Heart left ventricle (tissue), 16 donors: ENCODE measurements at regions not wholly inside any gene's neighbourhood (a gene's known extent, or its start where the extent isn't known, plus 50 kb on each side); places are given as distances from the start of the nearest gene placed in this dataset.
"Not testable (repeated sequence)": the region's sequence is repeated elsewhere in the genome, so short reads cannot be mapped to it uniquely, and the experiment has no call there.

Experiments used
- ATAC-seq, 4 donors: fragments of 200-7000 bp; cut with Tn5 transposase; one replicate each; pipeline ENCODE4 v1.9.1; 2020 to 2022; ENCODE audit warnings: moderate library complexity in 4 of 4, mild to moderate bottlenecking in 3 of 4, moderate number of reproducible peaks in 1 of 4
- DNase-seq, 5 donors: peaks; one replicate each; pipeline ENCODE4 v3.0.0-alpha.2; 2020
- H3K27ac ChIP-seq, 12 donors: fragments of 200-600 bp; sonication (generic) in 4 of 12; one replicate each; pipeline versions ENCODE4 v1.5.0 to v1.8.0; 2016 to 2022; ENCODE audit warnings: mild to moderate bottlenecking in 2 of 12
- H3K27me3 ChIP-seq, 9 donors: fragments of 200-600 bp; sonication (generic) in 2 of 9; one replicate each; pipeline versions ENCODE4 v1.5.1 to v1.8.0; 2016 to 2022; ENCODE audit warnings: mild to moderate bottlenecking in 3 of 9
- H3K36me3 ChIP-seq, 9 donors: fragments of 200-600 bp; sonication (generic) in 2 of 9; one replicate each; pipeline versions ENCODE4 v1.5.0 to v1.8.0; 2018 to 2022; ENCODE audit warnings: mild to moderate bottlenecking in 2 of 9
- H3K4me1 ChIP-seq, 12 donors: fragments of 200-600 bp; sonication (generic) in 4 of 12; one replicate each; pipeline versions ENCODE4 v1.5.0 to v1.8.0; 2016 to 2022; ENCODE audit warnings: mild to moderate bottlenecking in 3 of 12
- H3K4me3 ChIP-seq, 12 donors: fragments of 200-600 bp; sonication (generic) in 4 of 12; one replicate each; pipeline versions ENCODE4 v1.5.0 to v1.8.0; 2017 to 2022; ENCODE audit warnings: mild to moderate bottlenecking in 9 of 12, moderate library complexity in 4 of 12
- H3K9me3 ChIP-seq, 12 donors: fragments of 200-600 bp; sonication (generic) in 4 of 12; one replicate each; pipeline versions ENCODE4 v1.5.0 to v1.8.0; 2016 to 2022; ENCODE audit warnings: mild to moderate bottlenecking in 1 of 12
- CTCF ChIP-seq, 12 donors: fragments of 200-600 bp; sonication (generic) in 4 of 12; IDR thresholded peaks; one replicate each; pipeline versions ENCODE4 v1.5.0 to v1.8.0; 2018 to 2022; ENCODE audit warnings: antibody characterized with exemption in 12 of 12, mild to moderate bottlenecking in 5 of 12
- POLR2A ChIP-seq, 2 donors: fragments of 450-650 bp; IDR thresholded peaks; one replicate each; pipeline ENCODE4 v1.6.1; 2017; ENCODE audit warnings: antibody characterized with exemption in 2 of 2, mild to moderate bottlenecking in 2 of 2, moderate library complexity in 2 of 2
- WGBS, 4 donors: extraction: QIAGEN DNeasy Blood & Tissue Kit in 2 of 4; methylation state at CpG; one replicate each; pipeline versions ENCODE4 v1.1.5 to v1.1.7; 2013 to 2018; 5-methylcytosine and 5-hydroxymethylcytosine counted together
- intact Hi-C, 10 donors: fragments of 100-400 bp; cut with DNase I; formaldehyde crosslinking; loops; one replicate each; pipeline versions ENCODE4 v1.11.1 to v1.14.2; 2022
- donor health status: ischemic (EF 13 %, LVEDD 7.1; RV severe dilation, severe dysfunction).
- donor health status: healthy with polysubstance abuse.
- donor health status: DM: no; HTN: yes; CAD: no.
- donor health status: DM: no; HTN: no; CAD: no.
- donor health status: ischemic (EF 25% LVEDD 6.9; RV normal size, moderate dysfunction).
- donor health status: ischemic (EF 25% LVEDD 5.7; RV mildly dilated, moderate dysfunction).
- donor health status: healthy.
- donor health status: DM: yes; HTN: yes; CAD: no.
- donor health status: ischemic (EF 35%, LVEDD 5.7; RV mildly dilated, moderate dysfunction).
- donor health status: nonischemic (EF 11% LVEDD 7.7; RV severe dilation, severe dysfunction).
- donor health status: DM: yes; HTN: yes; CAD: no.
- donor health status: PGD.
- donor health status: ischemic (EF 29% LVEDD 5.4; RV normal size, mild dysfunction).
- donor health status: nonischemic (EF 23%, LVEDD 6.1; RV moderate dilation, normal function).

DNA sequence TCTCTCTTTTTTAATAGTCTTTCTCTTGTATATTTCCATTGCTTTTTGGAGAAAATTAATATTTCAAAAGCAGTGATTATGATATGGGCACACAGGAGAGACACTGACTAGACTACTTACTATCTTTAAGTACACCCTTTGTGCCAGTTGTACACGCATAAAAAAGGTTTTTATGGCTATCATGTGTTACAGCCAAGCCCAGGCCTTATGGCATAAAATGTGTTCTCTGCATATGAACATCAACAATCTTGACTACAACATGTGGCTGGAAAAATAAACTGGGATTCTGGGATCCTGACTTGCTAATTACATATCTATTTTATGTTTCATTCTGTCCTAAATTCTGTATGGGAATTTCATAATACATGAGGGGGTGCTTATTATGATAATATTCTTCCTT lies 1401.8 kb downstream of the SLITRK5 start:
- Histone ChIP-seq H3K4me3 (no peak overlapping the region), H3K27ac (no peak overlapping the region), H3K36me3 (no peaks in the 10 kb centered on the region), H3K27me3 (no peaks in the 10 kb centered on the region), H3K4me1 (no peaks in the 10 kb centered on the region), H3K9me3 (no peaks in the 10 kb centered on the region)
- ATAC-seq (no peak), DNase-seq (no peak)
- no peak for TF ChIP-seq CTCF (IDR thresholded peaks at IDR 0.05)
- TF ChIP-seq POLR2A (IDR thresholded peaks at IDR 0.05): no peak
- 65 to 79% (median 77%) methylated on average over 1 of the region's 1 CpG for WGBS, 4 donors
- intact Hi-C loops: no loop called here

GRCh38 chr13:89076622-89077021 lies 1405.5 kb downstream of the SLITRK5 start:
- H3K36me3 ChIP-seq: no peaks in the 10 kb centered on the region
- H3K9me3 ChIP-seq: no peaks in the 10 kb centered on the region
- no peak for ATAC-seq
- 89 to 96% (median 95%) methylated on average over 2 of the region's 2 CpGs for WGBS, 4 donors
- H3K4me1 ChIP-seq: no peaks in the 10 kb centered on the region
- H3K4me3 ChIP-seq: no peak overlapping the region
- H3K27me3 ChIP-seq: no peaks in the 10 kb centered on the region
- no peak overlapping the region for H3K27ac ChIP-seq
- intact Hi-C loops: no loop called here
- no peak for TF ChIP-seq CTCF (IDR thresholded peaks at IDR 0.05)
- no peak for TF ChIP-seq POLR2A (IDR thresholded peaks at IDR 0.05)
- DNase-seq: no peak

DNA sequence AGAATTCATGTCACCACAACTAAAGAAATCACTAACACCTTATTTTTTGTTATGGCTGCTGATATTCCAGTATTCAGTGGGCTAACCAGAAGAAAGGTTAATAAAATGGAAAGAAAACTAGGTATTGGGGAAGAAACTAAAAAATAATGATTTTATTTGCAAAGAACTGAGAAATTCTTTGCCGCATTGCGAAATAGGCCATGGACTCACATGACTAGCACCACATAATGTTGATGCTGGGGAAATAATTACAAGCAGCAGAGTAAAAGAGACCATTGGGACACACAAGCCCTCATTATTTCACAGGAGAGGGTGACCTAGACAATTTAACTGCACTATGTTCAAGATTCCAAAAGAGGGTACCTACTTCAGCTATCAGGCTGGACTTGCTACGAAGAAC lies 1411.5 kb downstream of the SLITRK5 start:
- intact Hi-C loops: no loop called here
- 81 to 87% (median 82%) methylated on average over 3 of the region's 3 CpGs for WGBS, 4 donors
- DNase-seq: no peak
- no peaks in the 10 kb centered on the region for H3K27me3 ChIP-seq
- no peak for ATAC-seq
- no peak for TF ChIP-seq CTCF (IDR thresholded peaks at IDR 0.05)
- H3K9me3 ChIP-seq: peaks cover 0 to 3% (median 0%) of the 10 kb centered on the region in 12 donors
- H3K27ac ChIP-seq: no peak overlapping the region
- H3K4me3 ChIP-seq: no peak overlapping the region
- no peaks in the 10 kb centered on the region for H3K4me1 ChIP-seq
- no peaks in the 10 kb centered on the region for H3K36me3 ChIP-seq

- DNase-seq, H3K4me1 ChIP-seq, H3K36me3 ChIP-seq, H3K27me3 ChIP-seq, ATAC-seq, H3K27ac ChIP-seq, H3K9me3 ChIP-seq, H3K4me3 ChIP-seq, intact Hi-C loops: not testable (repeated sequence)
- WGBS, 4 donors: 70 to 93% (median 83%) methylated on average over 7 to 16 of the region's 16 CpGs
These were observed 1416.9 kb downstream of the SLITRK5 start for GRCh38 chr13:89088107-89088506.

- Histone ChIP-seq H3K27me3 (no peaks in the 10 kb centered on the region), H3K4me3 (no peak overlapping the region), H3K4me1 (no peaks in the 10 kb centered on the region), H3K36me3 (no peaks in the 10 kb centered on the region), H3K27ac (no peak overlapping the region), H3K9me3 (peaks cover 0 to 8% (median 0%) of the 10 kb centered on the region in 12 donors)
- intact Hi-C loops: no loop called here
- TF ChIP-seq POLR2A (IDR thresholded peaks at IDR 0.05): no peak
- no peak for TF ChIP-seq CTCF (IDR thresholded peaks at IDR 0.05)
- WGBS, 4 donors: 69 to 85% (median 76%) methylated on average over 1 of the region's 1 CpG
- no peak for DNase-seq
- ATAC-seq: no peak
These were observed 1426.8 kb downstream of the SLITRK5 start for GRCh38 chr13:89097994-89098393.
